ENCODE measurements at regions not wholly inside any gene's neighbourhood (a gene's known extent, or its start where the extent isn't known, plus 50 kb on each side); places are given as distances from the start of the nearest gene placed in this dataset.

DNA sequence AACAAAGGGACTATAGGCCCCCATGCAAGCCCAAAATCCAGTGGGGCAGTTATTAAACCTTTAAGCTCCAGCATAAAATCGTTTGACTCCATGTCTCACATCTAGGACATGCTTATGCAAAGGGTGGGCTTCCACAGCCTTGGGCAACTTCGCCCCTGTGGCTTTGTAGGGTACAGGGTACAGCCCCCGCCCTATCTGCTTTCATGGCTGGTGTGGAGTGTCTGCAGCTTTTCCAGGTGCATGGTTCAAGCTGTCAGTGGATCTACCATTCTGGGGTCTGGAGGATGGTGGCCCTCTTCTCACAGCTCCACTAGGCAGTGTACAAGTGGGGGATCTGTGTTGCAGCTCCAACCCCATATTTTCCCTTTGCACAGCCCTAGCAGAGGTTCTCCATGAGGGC, 559.8 kb upstream of the TECRL start:
- CTCF ChIA-PET: no interaction called here
- no peak for DNase-seq (ENCODE audit: low spot score)
- no peak for TF ChIP-seq CTCF (conservative IDR thresholded peaks at IDR 0.05; ENCODE audit: low read depth)
- POLR2A ChIA-PET (ENCODE audit: low non-redundant PET): no interaction called here
- H3K27ac ChIP-seq: no peak overlapping the region

GRCh38 chr4:64967286-64967685, 558.0 kb upstream of the TECRL start:
- DNase-seq (ENCODE audit: low spot score): no peak
- H3K27ac ChIP-seq: no peak overlapping the region
- POLR2A ChIA-PET (ENCODE audit: low non-redundant PET): no interaction called here
- CTCF ChIA-PET: no interaction called here
- TF ChIP-seq CTCF (conservative IDR thresholded peaks at IDR 0.05; ENCODE audit: low read depth): no peak

GRCh38 chr4:64960516-64960915, 551.3 kb upstream of the TECRL start:
- no peak for DNase-seq (ENCODE audit: low spot score)
- CTCF ChIA-PET: no interaction called here
- POLR2A ChIA-PET (ENCODE audit: low non-redundant PET): no interaction called here
- no peak for TF ChIP-seq CTCF (conservative IDR thresholded peaks at IDR 0.05; ENCODE audit: low read depth)
- H3K27ac ChIP-seq: no peak overlapping the region

- TF ChIP-seq CTCF (conservative IDR thresholded peaks at IDR 0.05; ENCODE audit: low read depth): no peak
- peak; percentile 35 for DNase-seq (ENCODE audit: low spot score)
- H3K27ac ChIP-seq: no peak overlapping the region
- ChIA-PET CTCF (interaction anchor here (0.6 to 0.7 kb wide), 4 partner anchors 93 to 1700 kb away, joined by 3 read pairs; no protein-coding TSS in a partner anchor), POLR2A (ENCODE audit: low non-redundant PET) (no interaction called here)
Observed at GRCh38 chr4:64940698-64941097, 531.4 kb upstream of the TECRL start.

DNA sequence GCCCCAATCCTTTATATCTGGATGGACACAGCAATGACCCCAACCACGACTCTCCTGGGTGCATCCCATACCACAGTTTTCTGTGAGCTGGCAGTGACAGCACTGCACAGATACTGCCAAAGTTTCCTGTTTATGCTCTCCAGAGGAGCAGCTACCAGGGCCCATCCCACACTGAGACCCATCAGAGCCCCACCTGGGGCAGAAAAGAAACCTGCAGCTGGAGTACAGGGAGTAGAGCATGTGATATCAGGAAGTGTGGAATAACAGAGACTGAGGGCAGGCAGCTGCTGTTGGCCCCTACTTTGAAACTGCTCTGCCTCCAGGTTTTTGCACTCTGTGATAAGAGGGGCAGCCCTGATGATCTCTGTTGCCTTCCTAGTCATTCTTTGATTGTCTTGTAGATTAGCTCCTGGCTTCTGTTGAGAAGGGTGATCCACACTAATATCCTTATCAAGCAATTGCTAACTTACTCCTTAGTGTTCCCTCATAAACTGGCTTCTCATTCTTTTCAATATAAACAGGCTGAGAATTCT, 526.3 kb upstream of the TECRL start:
- CTCF ChIA-PET: no interaction called here
- DNase-seq (ENCODE audit: low spot score): no peak
- TF ChIP-seq CTCF (conservative IDR thresholded peaks at IDR 0.05; ENCODE audit: low read depth): no peak
- POLR2A ChIA-PET (ENCODE audit: low non-redundant PET): no interaction called here
- no peak overlapping the region for H3K27ac ChIP-seq

- DNase-seq (ENCODE audit: low spot score): no peak
- CTCF ChIA-PET: no interaction called here
- no peak for TF ChIP-seq CTCF (conservative IDR thresholded peaks at IDR 0.05; ENCODE audit: low read depth)
- H3K27ac ChIP-seq: no peak overlapping the region
- POLR2A ChIA-PET (ENCODE audit: low non-redundant PET): no interaction called here
Observed at GRCh38 chr4:64911846-64912245, 502.6 kb upstream of the TECRL start.

DNA sequence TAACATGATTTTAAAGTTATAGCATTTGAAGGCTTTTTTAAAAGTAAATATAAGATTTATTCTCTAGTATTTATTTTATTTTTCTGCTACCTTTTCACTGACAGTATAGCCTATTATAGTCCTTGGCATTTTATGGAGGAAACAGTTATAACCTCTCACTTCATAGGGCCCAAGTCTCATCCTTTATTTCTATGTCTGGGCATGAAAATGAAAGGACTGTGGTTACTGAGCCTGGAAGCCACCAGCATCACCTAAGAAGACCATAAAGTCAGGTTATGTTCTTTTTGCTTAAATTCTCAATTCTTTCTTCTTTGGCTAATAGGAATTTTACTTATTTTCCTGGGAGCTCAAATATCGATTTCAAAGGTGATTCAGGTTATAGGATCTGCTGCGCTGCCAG, 494.7 kb upstream of the TECRL start:
- no peak overlapping the region for H3K27ac ChIP-seq
- DNase-seq (ENCODE audit: low spot score): no peak
- CTCF ChIA-PET: no interaction called here
- POLR2A ChIA-PET (ENCODE audit: low non-redundant PET): no interaction called here
- no peak for TF ChIP-seq CTCF (conservative IDR thresholded peaks at IDR 0.05; ENCODE audit: low read depth)

Data from RWPE1 (cell line).